A673 (cell line): ENCODE measurements at regions not wholly inside any gene's neighbourhood (a gene's known extent, or its start where the extent isn't known, plus 50 kb on each side); places are given as distances from the start of the nearest gene placed in this dataset.

Experiments
- BruUV-seq: library from RNA; stranded (reverse); fragments of 400-500 nt; replicated peaks from 2 replicates; lab custom pipeline; 2021; lab: Mats Ljungman, UMichigan
- CTCF ChIA-PET: fragments of 300-600 bp; sonication (Branson Sonifier 250); formaldehyde crosslinking; loops from one replicate; lab custom pipeline; 2022; ENCODE audit warnings: antibody characterized with exemption; lab: Charles Lee
- POLR2A ChIA-PET: fragments of 300-600 bp; sonication (Branson Sonifier 250); formaldehyde crosslinking; loops from one replicate; lab custom pipeline; 2022; ENCODE audit warnings: antibody characterized with exemption; ENCODE audit not compliant: low non-redundant PET; lab: Charles Lee
- DNase-seq: peaks from one replicate; pipeline ENCODE4 v3.0.0-alpha.2; 2015; ENCODE audit warnings: low spot score
- H3K27ac ChIP-seq: fragments of 200-600 bp; sonication (generic); 2 replicates; pipeline ENCODE4 v1.5.1; 2016; ENCODE audit warnings: mixed run types, low read depth, mild to moderate bottlenecking, mixed read lengths, antibody characterized with exemption, low read length; ENCODE audit not compliant: poor library complexity, severe bottlenecking
- H3K27me3 ChIP-seq: fragments of 200-600 bp; sonication (generic); replicated peaks from 2 replicates; pipeline ENCODE4 v1.6.1; 2017; ENCODE audit warnings: mixed run types, low read depth, mild to moderate bottlenecking, mixed read lengths, antibody characterized with exemption, low read length; ENCODE audit not compliant: insufficient read depth, poor library complexity
- H3K36me3 ChIP-seq: fragments of 200-600 bp; sonication (generic); 2 replicates; pipeline ENCODE4 v1.6.1; 2016; ENCODE audit warnings: mixed run types, mild to moderate bottlenecking, mixed read lengths, antibody characterized with exemption, low read length; ENCODE audit not compliant: insufficient read depth, poor library complexity, severe bottlenecking
- H3K4me1 ChIP-seq: fragments of 200-600 bp; sonication (generic); 2 replicates; pipeline ENCODE4 v1.6.1; 2017; ENCODE audit warnings: mixed run types, mild to moderate bottlenecking, mixed read lengths, antibody characterized with exemption, low read length; ENCODE audit not compliant: insufficient read depth, poor library complexity, severe bottlenecking
- H3K4me3 ChIP-seq: fragments of 200-600 bp; sonication (generic); 2 replicates; pipeline ENCODE4 v1.5.1; 2016; ENCODE audit warnings: low read depth, mixed run types, mild to moderate bottlenecking, mixed read lengths, low read length; ENCODE audit not compliant: poor library complexity, severe bottlenecking
- H3K9me3 ChIP-seq: fragments of 200-600 bp; sonication (generic); 2 replicates; pipeline ENCODE4 v1.6.1; 2016; ENCODE audit warnings: mixed run types, low read depth, mild to moderate bottlenecking, mixed read lengths, antibody characterized with exemption, low read length; ENCODE audit not compliant: poor library complexity, severe bottlenecking
- CTCF ChIP-seq: fragments of 300-800, 200-600 bp; sonication (generic); conservative IDR thresholded peaks from 2 replicates; pipeline ENCODE4 v1.5.1; 2017; ENCODE audit warnings: low read depth, mild to moderate bottlenecking, antibody characterized with exemption, low read length, moderate library complexity, mixed read lengths
- EZH2 ChIP-seq: fragments of 200-600 bp; sonication (generic); IDR thresholded peaks from 2 replicates; pipeline ENCODE4 v1.6.1; 2017; ENCODE audit warnings: borderline replicate concordance, low read depth, mild to moderate bottlenecking, mixed read lengths, antibody characterized with exemption, low read length; ENCODE audit not compliant: poor library complexity, severe bottlenecking
- intact Hi-C: fragments of 100-400 bp; cut with micrococcal nuclease; formaldehyde crosslinking; loops from one replicate; pipeline ENCODE4 v1.10.0; 2022; ENCODE audit not compliant: unreplicated experiment

DNA sequence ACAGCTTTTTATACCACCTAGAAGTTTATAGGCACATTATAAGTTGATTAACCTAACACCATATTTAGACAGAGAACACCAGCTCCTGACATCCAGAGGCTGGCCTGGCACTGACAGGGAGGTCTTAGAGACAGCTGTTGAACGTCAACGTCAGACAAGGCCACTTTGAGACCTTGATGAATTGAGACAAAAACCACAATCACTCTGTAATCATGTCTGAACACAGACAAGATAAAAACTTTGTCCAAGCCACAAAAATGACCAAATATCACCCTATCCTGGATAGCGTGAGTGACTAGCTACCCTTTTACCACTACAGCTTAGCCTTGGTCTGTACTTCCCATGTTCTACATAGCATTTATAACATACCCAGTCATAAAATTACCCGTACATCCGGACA is 403.6 kb upstream of the CHRM3 start:
- Histone ChIP-seq H3K4me3 (no peak overlapping the region), H3K4me1 (no peaks in the 10 kb centered on the region), H3K9me3 (no peaks in the 10 kb centered on the region), H3K27ac (no peak overlapping the region), H3K36me3 (no peaks in the 10 kb centered on the region), H3K27me3 (no peaks in the 10 kb centered on the region)
- no peak for TF ChIP-seq EZH2
- TF ChIP-seq CTCF, result no peak
- intact Hi-C loops, result no loop called here
- no peak for DNase-seq
- ChIA-PET POLR2A (no interaction called here), CTCF (no interaction called here)
- BruUV-seq, result no TSS peak

DNA sequence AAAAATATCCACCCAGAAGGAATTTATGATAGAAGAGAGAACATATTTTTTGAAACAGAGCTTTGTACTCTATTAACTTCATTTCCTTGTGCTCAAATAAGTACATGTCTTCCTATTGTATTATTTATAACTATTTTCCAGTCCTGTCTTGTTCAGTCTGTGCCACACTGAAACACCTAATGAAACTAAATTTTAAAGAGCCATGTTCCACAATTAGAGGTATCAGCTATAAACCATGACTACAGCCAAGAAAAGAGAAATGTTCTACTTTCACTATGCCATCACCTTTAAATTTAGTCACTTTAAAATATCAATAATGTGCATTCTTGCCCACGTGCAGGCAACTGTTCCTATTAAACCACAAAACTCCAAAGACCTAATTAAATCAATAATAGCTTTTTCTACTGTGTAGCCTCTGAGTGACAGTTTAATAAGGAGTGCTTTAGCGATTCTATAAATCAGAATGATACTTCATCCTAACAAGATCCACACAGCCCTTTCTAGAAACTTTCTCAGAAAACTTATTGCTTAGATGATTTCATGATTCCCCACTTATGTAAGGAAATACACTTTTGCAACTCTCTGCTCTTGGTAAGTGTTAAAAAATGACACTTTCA is 404.9 kb upstream of the CHRM3 start:
- Histone ChIP-seq H3K36me3 (no peaks in the 10 kb centered on the region), H3K4me3 (no peak overlapping the region), H3K27me3 (no peaks in the 10 kb centered on the region), H3K9me3 (no peaks in the 10 kb centered on the region), H3K4me1 (no peaks in the 10 kb centered on the region), H3K27ac (no peak overlapping the region)
- TF ChIP-seq EZH2 (no peak), CTCF (no peak)
- no peak for DNase-seq
- ChIA-PET POLR2A (no interaction called here), CTCF (no interaction called here)
- no TSS peak for BruUV-seq
- intact Hi-C loops, result no loop called here

DNA sequence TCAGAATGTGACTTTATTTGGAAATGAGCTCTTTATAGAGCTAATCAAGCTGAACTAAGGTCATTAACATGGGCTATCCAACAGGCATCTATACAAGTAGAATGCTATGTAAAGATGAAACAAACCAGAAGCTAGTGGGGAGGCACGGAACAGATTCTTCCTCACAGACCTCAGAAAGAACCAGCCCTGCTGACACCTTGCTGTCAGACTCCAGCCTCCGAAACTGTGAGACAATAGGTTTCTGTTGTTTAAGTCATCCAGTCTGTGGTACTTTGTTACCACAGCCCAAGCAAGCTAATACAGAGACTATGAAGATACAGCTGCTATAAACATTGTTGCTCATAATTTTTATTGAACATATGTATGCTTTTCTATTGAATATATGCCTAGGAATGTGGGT is 406.3 kb upstream of the CHRM3 start:
- BruUV-seq, result no TSS peak
- ChIA-PET CTCF (no interaction called here), POLR2A (no interaction called here)
- Histone ChIP-seq H3K4me3 (no peak overlapping the region), H3K27ac (no peak overlapping the region), H3K36me3 (no peaks in the 10 kb centered on the region), H3K27me3 (no peaks in the 10 kb centered on the region), H3K9me3 (no peaks in the 10 kb centered on the region), H3K4me1 (no peaks in the 10 kb centered on the region)
- intact Hi-C loops, result no loop called here
- no peak for DNase-seq
- TF ChIP-seq EZH2, result no peak
- no peak for TF ChIP-seq CTCF
